Muscle of back (tissue), 3 donors: ENCODE measurements at regions not wholly inside any gene's neighbourhood (a gene's known extent, or its start where the extent isn't known, plus 50 kb on each side); places are given as distances from the start of the nearest gene placed in this dataset.
A peak's percentile ranks its signal among the peaks of the same experiment; 100 is the strongest.

Experiments used
- DNase-seq, 3 donors: peaks; one replicate each; pipeline versions ENCODE4 v3.0.0 to v3.0.0-alpha.2; 2013

- no peak for DNase-seq
These were observed 121.5 kb downstream of the CEBPB start for GRCh38 chr20:50312002-50312681.

- peak; percentile 89 to 94 (median 94) for DNase-seq
These were observed 122.3 kb downstream of the CEBPB start for GRCh38 chr20:50312682-50313521.

- no peak for DNase-seq
These were observed 122.8 kb downstream of the CEBPB start for GRCh38 chr20:50313522-50313820.

- DNase-seq = no peak
These were observed 123.4 kb downstream of the CEBPB start for GRCh38 chr20:50313827-50314677.

- no peak for DNase-seq
These were observed 124.2 kb downstream of the CEBPB start for GRCh38 chr20:50314678-50315335.

GRCh38 chr20:50315586-50316551 is 125.2 kb downstream of the CEBPB start:
- no peak for DNase-seq

- DNase-seq = no peak
These were observed 126.5 kb downstream of the CEBPB start for GRCh38 chr20:50317116-50317515.

- DNase-seq = no peak
These were observed 127.0 kb downstream of the CEBPB start for GRCh38 chr20:50317609-50318008.

GRCh38 chr20:50318710-50319109 is 128.1 kb downstream of the CEBPB start:
- DNase-seq = no peak

GRCh38 chr20:50320005-50320900 is 129.6 kb downstream of the CEBPB start:
- no peak for DNase-seq

- peak; percentile 78 to 91 (median 81) for DNase-seq
These were observed 130.5 kb downstream of the CEBPB start for GRCh38 chr20:50320901-50321796.

- no peak for DNase-seq
These were observed 131.3 kb downstream of the CEBPB start for GRCh38 chr20:50321797-50322480.

- DNase-seq = no peak
These were observed 132.1 kb downstream of the CEBPB start for GRCh38 chr20:50322703-50323131.

- no peak for DNase-seq
These were observed 132.6 kb downstream of the CEBPB start for GRCh38 chr20:50323209-50323608.

- DNase-seq = no peak
These were observed 133.4 kb downstream of the CEBPB start for GRCh38 chr20:50323777-50324775.

GRCh38 chr20:50325215-50325614 is 134.6 kb downstream of the CEBPB start:
- no peak for DNase-seq

GRCh38 chr20:50325651-50326050 is 135.0 kb downstream of the CEBPB start:
- DNase-seq = no peak
